ENCODE measurements at regions not wholly inside any gene's neighbourhood (a gene's known extent, or its start where the extent isn't known, plus 50 kb on each side); places are given as distances from the start of the nearest gene placed in this dataset.

DNA sequence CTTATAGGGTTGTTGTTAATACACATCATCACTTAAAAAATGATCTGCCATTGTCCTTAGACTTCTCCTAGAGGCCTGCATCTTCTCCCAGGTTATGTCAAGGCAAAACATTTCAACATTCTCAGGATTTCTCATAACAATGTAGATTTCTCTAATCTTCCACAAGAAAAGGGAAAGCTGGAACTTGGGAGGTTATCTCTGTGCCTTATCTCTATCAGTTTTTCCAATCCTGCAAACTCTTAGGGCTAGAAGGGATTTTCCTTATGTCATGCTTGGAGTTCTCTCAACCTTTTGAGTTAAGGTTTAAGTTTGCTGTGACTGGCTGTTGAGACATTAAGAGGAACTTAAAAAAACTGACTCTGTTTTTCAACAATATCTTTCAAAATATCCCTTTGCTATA, 300.6 kb upstream of the TFPI start:
- H3K4me3 ChIP-seq: no peak overlapping the region
- ATAC-seq (no peak), DNase-seq (no peak)
- H3K27me3 ChIP-seq (ENCODE audit: low read depth): no peaks in the 10 kb centered on the region
- no peaks in the 10 kb centered on the region for H3K9me3 ChIP-seq
- intact Hi-C loops (cut with DNase I): no loop called here
- no peak overlapping the region for H3K27ac ChIP-seq
- H3K4me1 ChIP-seq: no peaks in the 10 kb centered on the region
- TF ChIP-seq, protein P1, sequence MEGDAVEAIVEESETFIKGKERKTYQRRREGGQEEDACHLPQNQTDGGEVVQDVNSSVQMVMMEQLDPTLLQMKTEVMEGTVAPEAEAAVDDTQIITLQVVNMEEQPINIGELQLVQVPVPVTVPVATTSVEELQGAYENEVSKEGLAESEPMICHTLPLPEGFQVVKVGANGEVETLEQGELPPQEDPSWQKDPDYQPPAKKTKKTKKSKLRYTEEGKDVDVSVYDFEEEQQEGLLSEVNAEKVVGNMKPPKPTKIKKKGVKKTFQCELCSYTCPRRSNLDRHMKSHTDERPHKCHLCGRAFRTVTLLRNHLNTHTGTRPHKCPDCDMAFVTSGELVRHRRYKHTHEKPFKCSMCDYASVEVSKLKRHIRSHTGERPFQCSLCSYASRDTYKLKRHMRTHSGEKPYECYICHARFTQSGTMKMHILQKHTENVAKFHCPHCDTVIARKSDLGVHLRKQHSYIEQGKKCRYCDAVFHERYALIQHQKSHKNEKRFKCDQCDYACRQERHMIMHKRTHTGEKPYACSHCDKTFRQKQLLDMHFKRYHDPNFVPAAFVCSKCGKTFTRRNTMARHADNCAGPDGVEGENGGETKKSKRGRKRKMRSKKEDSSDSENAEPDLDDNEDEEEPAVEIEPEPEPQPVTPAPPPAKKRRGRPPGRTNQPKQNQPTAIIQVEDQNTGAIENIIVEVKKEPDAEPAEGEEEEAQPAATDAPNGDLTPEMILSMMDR (IDR thresholded peaks at IDR 0.05): no peak
- no peaks in the 10 kb centered on the region for H3K36me3 ChIP-seq

DNA sequence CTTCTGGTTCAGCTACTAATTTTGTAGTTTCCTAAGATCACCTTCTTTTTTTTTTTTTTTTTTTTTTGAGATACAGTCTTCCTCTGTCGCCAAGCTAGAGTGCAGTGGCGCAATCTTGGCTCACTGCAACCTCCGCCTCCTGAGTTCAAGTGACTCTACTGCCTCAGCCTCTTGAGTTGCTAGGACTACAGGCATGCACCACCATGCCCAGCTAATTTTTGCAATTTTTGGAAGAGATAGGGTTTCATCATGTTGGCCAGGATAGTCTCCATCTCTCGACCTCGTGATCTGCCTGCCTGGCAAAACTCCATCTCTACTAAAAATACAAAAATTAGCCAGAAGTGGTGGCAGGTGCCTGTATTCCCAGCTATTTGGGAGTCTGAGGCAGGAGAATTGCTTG, 301.5 kb upstream of the TFPI start:
- intact Hi-C loops (cut with DNase I): no loop called here
- H3K9me3 ChIP-seq: no peaks in the 10 kb centered on the region
- DNase-seq: no peak
- no peak overlapping the region for H3K4me3 ChIP-seq
- H3K36me3 ChIP-seq: no peaks in the 10 kb centered on the region
- ATAC-seq: no peak
- H3K27me3 ChIP-seq (ENCODE audit: low read depth): no peaks in the 10 kb centered on the region
- TF ChIP-seq, protein P1 (IDR thresholded peaks at IDR 0.05): no peak
- H3K27ac ChIP-seq: no peak overlapping the region
- no peaks in the 10 kb centered on the region for H3K4me1 ChIP-seq

DNA sequence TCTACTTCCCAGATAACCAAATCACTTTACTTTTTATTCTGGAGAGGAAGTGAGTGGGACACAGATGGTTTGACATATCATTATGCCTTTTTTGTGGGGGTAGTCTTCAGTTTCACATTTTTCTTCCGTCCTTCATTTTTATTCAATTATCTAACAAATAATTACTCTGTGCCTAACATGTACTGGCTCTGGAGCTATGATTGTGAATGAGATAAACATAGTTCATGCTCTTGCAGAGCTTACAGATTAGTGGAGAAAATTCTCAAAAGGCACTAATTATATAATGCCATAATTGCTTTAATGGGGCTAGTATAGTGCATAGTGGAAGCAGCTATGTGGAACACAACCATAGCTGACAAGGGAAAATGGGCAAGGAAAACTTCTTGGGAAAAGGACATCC, 303.6 kb upstream of the TFPI start:
- DNase-seq (no peak), ATAC-seq (no peak)
- Histone ChIP-seq H3K4me3 (no peak overlapping the region), H3K27me3 (ENCODE audit: low read depth) (no peaks in the 10 kb centered on the region), H3K36me3 (no peaks in the 10 kb centered on the region), H3K4me1 (no peaks in the 10 kb centered on the region), H3K27ac (no peak overlapping the region), H3K9me3 (no peaks in the 10 kb centered on the region)
- TF ChIP-seq, protein P1 (IDR thresholded peaks at IDR 0.05): no peak
- intact Hi-C loops (cut with DNase I): no loop called here

DNA sequence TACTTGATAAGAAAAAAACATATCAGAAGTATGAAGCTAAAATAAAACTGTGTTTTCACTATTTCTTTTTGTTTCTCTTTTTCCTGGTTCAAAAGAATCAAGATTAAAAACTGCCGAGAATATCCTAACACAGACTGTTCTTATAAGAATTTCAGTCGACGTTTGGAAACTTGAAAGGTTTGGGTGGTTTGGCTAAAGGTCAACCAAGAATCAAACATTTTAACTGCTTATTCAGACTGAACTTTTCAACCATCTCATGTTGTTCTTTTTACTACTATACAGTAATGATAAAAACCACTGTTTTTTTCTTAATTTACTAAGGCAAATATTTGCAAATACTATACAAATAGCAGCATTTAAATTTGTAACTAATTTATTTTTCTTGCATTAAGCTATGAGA, 308.5 kb upstream of the TFPI start:
- Histone ChIP-seq H3K9me3 (no peaks in the 10 kb centered on the region), H3K4me1 (no peaks in the 10 kb centered on the region), H3K36me3 (no peaks in the 10 kb centered on the region), H3K4me3 (no peak overlapping the region), H3K27ac (no peak overlapping the region), H3K27me3 (ENCODE audit: low read depth) (no peaks in the 10 kb centered on the region)
- intact Hi-C loops (cut with DNase I): no loop called here
- no peak for DNase-seq
- TF ChIP-seq, protein P1 (IDR thresholded peaks at IDR 0.05): no peak
- ATAC-seq: no peak

DNA sequence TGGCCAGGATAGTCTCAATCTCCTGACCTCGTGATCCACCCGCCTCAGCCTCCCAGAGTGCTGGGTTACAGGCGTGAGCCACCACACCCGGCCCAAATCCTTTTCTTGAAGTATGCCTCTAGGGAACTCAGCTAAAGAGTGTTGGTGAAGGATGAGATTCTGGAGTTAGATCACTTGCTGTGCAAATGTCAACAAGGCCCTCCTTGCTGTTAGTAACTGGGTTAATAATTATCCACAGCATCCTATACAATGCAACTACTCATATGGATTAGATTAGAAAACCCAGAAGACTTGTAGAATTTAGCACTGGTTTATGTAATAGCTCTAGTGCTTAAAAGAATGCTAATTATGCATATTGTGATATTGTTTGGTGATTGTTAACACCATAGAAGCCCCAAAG, 310.8 kb upstream of the TFPI start:
- Histone ChIP-seq H3K4me3 (no peak overlapping the region), H3K27ac (no peak overlapping the region), H3K36me3 (no peaks in the 10 kb centered on the region), H3K4me1 (no peaks in the 10 kb centered on the region), H3K9me3 (no peaks in the 10 kb centered on the region), H3K27me3 (ENCODE audit: low read depth) (no peaks in the 10 kb centered on the region)
- ATAC-seq (no peak), DNase-seq (no peak)
- intact Hi-C loops (cut with DNase I): no loop called here
- TF ChIP-seq, protein P1 (IDR thresholded peaks at IDR 0.05): no peak

DNA sequence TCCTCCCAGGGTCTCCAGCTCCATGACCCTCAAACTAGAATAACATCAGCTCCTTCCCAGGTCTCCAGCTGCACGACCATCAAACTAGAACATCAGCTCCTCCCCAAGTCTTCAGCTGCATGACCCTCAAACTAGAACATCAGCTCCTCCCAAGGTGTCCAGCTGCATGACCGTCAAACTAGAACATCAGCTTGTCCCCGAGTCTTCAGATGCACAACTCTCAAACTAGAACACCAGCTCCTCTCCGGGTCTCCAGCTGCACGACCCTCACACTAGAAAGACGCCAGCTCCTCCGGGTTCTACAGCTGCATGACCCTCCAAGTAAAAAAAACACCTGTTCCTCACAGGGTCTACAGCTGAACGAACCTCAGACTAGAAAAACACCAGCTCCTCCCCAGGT, 312.9 kb upstream of the TFPI start:
- DNase-seq (no peak), ATAC-seq (no peak)
- no peaks in the 10 kb centered on the region for H3K36me3 ChIP-seq
- H3K4me1 ChIP-seq: no peaks in the 10 kb centered on the region
- H3K9me3 ChIP-seq: no peaks in the 10 kb centered on the region
- intact Hi-C loops (cut with DNase I): no loop called here
- TF ChIP-seq, protein P1 (IDR thresholded peaks at IDR 0.05): no peak
- no peak overlapping the region for H3K4me3 ChIP-seq
- H3K27me3 ChIP-seq (ENCODE audit: low read depth): no peaks in the 10 kb centered on the region
- no peak overlapping the region for H3K27ac ChIP-seq
